Right atrium auricular region (tissue), 2 donors: ENCODE measurements at regions not wholly inside any gene's neighbourhood (a gene's known extent, or its start where the extent isn't known, plus 50 kb on each side); places are given as distances from the start of the nearest gene placed in this dataset.

Experiments
- DNase-seq: peaks from one replicate; pipeline ENCODE4 v3.0.0-alpha.2; 2019; ENCODE audit warnings: low spot score
- H3K27ac ChIP-seq, 2 donors: fragments of 200-600 bp; sonication (generic); 1 replicate in 1 of 2; 2 replicates in 1 of 2; pipeline ENCODE4 v1.5.1; 2016 to 2019
- H3K27me3 ChIP-seq, 2 donors: fragments of 200-600 bp; sonication (generic); one replicate each; pipeline versions ENCODE4 v1.5.1 to v1.6.0; 2017 to 2019
- H3K36me3 ChIP-seq: fragments of 200-600 bp; sonication (generic); one replicate; pipeline ENCODE4 v1.5.1; 2016
- H3K4me1 ChIP-seq, 2 donors: fragments of 200-600 bp; sonication (generic); one replicate each; pipeline versions ENCODE4 v1.5.1 to v1.6.0; 2017 to 2019
- H3K4me3 ChIP-seq, 2 donors: fragments of 200-600 bp; sonication (generic); 1 replicate in 1 of 2; 2 replicates in 1 of 2; pipeline ENCODE4 v1.5.1; 2017 to 2019; ENCODE audit warnings: mild to moderate bottlenecking in 1 of 2, moderate library complexity in 1 of 2
- H3K9me3 ChIP-seq, 2 donors: fragments of 200-600 bp; sonication (generic); one replicate each; pipeline ENCODE4 v1.5.1; 2019
- TF ChIP-seq, protein P1 (sequence below), 2 donors: fragments of 200-600 bp; sonication (generic); IDR thresholded peaks; one replicate each; pipeline ENCODE4 v1.5.1; 2019; ENCODE audit warnings: antibody characterized with exemption in 2 of 2

DNA sequence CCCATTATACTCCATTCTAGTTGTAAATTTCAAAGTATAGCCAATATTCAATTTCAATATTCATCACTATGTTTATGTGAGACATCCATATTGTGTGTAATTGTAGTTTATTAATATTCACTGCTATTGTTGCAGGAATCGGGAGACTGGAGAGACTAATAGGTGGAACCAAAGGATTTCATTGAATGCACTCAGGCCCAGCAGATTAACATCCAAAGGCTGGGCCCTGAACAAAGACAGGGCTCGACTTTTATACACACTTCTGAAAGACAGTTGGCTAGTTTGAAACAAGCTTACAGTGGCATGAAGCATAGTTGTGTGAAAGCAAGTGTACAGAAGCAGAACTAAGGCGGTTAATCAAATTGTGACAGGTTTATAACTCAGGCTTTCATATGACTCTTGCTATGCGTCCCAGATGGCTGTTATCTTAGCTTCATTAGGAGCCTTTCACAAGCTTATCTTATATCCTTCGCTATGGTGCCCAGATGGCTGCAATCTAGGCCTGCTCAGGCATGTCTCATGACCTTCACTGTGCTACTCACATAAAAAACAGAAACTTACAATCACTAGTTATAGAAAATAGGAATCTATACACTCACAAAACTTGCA lies 1038.8 kb upstream of the EPHA6 start:
- no peak overlapping the region for H3K27ac ChIP-seq
- no peak for DNase-seq
- H3K4me1 ChIP-seq = no peaks in the 10 kb centered on the region
- H3K27me3 ChIP-seq = no peaks in the 10 kb centered on the region
- H3K36me3 ChIP-seq = no peaks in the 10 kb centered on the region
- no peak overlapping the region for H3K4me3 ChIP-seq
- TF ChIP-seq, protein P1, sequence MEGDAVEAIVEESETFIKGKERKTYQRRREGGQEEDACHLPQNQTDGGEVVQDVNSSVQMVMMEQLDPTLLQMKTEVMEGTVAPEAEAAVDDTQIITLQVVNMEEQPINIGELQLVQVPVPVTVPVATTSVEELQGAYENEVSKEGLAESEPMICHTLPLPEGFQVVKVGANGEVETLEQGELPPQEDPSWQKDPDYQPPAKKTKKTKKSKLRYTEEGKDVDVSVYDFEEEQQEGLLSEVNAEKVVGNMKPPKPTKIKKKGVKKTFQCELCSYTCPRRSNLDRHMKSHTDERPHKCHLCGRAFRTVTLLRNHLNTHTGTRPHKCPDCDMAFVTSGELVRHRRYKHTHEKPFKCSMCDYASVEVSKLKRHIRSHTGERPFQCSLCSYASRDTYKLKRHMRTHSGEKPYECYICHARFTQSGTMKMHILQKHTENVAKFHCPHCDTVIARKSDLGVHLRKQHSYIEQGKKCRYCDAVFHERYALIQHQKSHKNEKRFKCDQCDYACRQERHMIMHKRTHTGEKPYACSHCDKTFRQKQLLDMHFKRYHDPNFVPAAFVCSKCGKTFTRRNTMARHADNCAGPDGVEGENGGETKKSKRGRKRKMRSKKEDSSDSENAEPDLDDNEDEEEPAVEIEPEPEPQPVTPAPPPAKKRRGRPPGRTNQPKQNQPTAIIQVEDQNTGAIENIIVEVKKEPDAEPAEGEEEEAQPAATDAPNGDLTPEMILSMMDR (IDR thresholded peaks at IDR 0.05) = no peak
- peaks cover 0 to 25% of the 10 kb centered on the region in 2 donors for H3K9me3 ChIP-seq

DNA sequence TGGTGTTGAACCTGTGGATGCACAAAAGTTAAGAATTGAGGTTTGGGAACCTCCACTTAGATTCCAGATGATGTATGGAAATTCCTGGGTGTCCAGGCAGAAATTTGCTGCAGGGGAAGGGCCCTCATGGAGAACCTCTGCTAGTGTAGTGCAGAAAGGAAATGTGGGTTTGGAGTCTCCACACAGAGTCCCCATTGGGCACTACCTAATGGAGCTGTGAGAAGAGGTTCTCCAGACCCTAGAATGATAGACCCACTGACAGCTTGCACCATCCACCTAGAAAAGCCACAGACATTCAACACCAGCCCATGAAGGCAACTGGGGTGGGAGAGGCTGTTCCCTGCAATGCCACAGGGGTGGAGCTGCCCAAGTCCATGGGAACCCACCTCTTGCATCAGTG lies 1032.8 kb upstream of the EPHA6 start:
- Histone ChIP-seq H3K4me1 (no peaks in the 10 kb centered on the region), H3K36me3 (no peaks in the 10 kb centered on the region), H3K27ac (no peak overlapping the region), H3K27me3 (no peaks in the 10 kb centered on the region), H3K4me3 (no peak overlapping the region), H3K9me3 (no peaks in the 10 kb centered on the region)
- TF ChIP-seq, protein P1 (IDR thresholded peaks at IDR 0.05) = no peak
- DNase-seq = no peak

DNA sequence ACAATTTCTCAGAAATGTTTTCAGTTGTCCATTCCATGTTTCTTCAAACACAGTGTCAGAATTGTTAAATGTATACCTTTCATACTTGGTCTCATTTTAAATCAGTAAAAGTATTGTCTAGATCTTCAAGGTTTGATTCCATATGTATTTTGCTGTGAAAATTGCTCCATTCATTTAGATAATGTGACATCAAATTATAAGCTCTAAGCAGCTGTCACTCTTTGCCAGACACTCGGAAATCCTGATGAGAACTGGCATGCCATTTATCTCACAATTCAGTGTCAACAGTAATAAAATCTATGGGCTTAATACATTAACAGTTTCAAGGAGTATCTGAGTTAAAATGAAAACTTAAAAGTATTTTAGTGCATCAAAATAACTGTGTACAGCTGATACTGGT lies 1025.3 kb upstream of the EPHA6 start:
- H3K9me3 ChIP-seq = no peaks in the 10 kb centered on the region
- H3K4me3 ChIP-seq = no peak overlapping the region
- DNase-seq = no peak
- TF ChIP-seq, protein P1 (IDR thresholded peaks at IDR 0.05) = no peak
- no peak overlapping the region for H3K27ac ChIP-seq
- no peaks in the 10 kb centered on the region for H3K4me1 ChIP-seq
- no peaks in the 10 kb centered on the region for H3K27me3 ChIP-seq
- H3K36me3 ChIP-seq = no peaks in the 10 kb centered on the region

DNA sequence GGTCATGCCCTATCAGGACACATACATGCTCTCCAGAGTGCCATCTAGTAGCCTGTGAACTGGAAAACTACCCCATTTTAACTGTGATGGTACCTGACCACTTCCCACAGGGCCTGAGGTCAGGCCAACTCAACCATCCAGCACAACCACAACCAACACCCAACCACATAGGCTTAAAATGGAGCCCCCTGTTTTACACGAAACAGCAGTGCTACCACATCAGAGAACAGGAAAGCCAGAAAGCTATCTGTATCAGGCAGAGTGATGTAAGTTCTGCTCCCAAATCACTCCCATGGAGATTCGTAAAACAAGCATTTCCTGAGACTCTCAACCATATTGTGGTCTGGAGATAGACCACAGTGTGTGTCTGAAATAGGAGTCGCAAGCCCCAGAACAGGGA lies 1017.3 kb upstream of the EPHA6 start:
- Histone ChIP-seq H3K27ac (no peak overlapping the region), H3K4me1 (no peaks in the 10 kb centered on the region), H3K27me3 (no peaks in the 10 kb centered on the region), H3K9me3 (peaks cover 0 to 4% of the 10 kb centered on the region in 2 donors), H3K4me3 (no peak overlapping the region), H3K36me3 (no peaks in the 10 kb centered on the region)
- no peak for DNase-seq
- TF ChIP-seq, protein P1 (IDR thresholded peaks at IDR 0.05) = no peak

DNA sequence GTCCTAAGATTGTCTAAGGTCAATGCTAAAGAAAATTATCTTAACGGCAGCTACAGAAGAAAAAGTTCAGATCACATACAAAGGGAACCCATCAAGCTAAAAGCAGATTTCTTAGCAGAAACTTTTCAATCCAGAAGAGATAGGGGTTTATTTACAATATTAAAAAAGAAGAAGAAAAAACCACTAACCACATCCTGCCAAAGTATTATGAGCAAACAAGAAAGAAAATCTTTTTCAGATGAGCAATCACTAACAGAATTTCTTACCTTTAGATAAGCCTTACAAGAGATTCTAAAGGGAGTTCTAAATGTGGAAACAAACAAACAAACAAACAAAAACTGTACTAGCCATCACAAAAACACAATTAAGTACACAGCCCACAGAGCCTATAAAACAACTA lies 1015.8 kb upstream of the EPHA6 start:
- H3K4me1 ChIP-seq = no peaks in the 10 kb centered on the region
- H3K27me3 ChIP-seq = no peaks in the 10 kb centered on the region
- no peaks in the 10 kb centered on the region for H3K36me3 ChIP-seq
- TF ChIP-seq, protein P1 (IDR thresholded peaks at IDR 0.05) = no peak
- H3K4me3 ChIP-seq = no peak overlapping the region
- no peak for DNase-seq
- H3K9me3 ChIP-seq = peaks cover 0 to 4% of the 10 kb centered on the region in 2 donors
- no peak overlapping the region for H3K27ac ChIP-seq

DNA sequence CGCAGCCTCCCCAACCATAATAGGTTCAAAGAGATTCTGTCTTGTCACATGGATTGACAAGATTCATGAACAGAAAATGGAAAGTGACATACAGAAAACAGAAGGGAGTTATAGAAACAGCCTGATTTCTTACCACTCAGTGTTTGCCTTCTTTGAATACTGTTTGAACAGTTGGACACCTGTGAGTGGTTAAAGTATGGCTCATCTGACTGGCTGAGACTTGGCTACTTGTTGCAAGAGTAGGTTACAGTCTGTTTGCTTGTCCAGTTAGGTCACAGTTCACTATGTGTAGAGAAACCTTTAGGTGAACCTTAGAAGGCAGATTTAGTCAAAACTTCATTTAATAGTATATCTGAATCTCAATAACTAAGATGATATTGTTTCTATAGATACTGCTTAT lies 1003.9 kb upstream of the EPHA6 start:
- Histone ChIP-seq H3K4me1 (no peaks in the 10 kb centered on the region), H3K36me3 (no peaks in the 10 kb centered on the region), H3K27ac (no peak overlapping the region), H3K27me3 (no peaks in the 10 kb centered on the region), H3K9me3 (no peaks in the 10 kb centered on the region), H3K4me3 (no peak overlapping the region)
- DNase-seq = no peak
- TF ChIP-seq, protein P1 (IDR thresholded peaks at IDR 0.05) = no peak
